T-helper 9 cell (primary cell): ENCODE measurements at regions not wholly inside any gene's neighbourhood (a gene's known extent, or its start where the extent isn't known, plus 50 kb on each side); places are given as distances from the start of the nearest gene placed in this dataset.

Experiments
- DNase-seq: peaks from one replicate; pipeline ENCODE4 v3.0.0-alpha.2; 2020

DNA sequence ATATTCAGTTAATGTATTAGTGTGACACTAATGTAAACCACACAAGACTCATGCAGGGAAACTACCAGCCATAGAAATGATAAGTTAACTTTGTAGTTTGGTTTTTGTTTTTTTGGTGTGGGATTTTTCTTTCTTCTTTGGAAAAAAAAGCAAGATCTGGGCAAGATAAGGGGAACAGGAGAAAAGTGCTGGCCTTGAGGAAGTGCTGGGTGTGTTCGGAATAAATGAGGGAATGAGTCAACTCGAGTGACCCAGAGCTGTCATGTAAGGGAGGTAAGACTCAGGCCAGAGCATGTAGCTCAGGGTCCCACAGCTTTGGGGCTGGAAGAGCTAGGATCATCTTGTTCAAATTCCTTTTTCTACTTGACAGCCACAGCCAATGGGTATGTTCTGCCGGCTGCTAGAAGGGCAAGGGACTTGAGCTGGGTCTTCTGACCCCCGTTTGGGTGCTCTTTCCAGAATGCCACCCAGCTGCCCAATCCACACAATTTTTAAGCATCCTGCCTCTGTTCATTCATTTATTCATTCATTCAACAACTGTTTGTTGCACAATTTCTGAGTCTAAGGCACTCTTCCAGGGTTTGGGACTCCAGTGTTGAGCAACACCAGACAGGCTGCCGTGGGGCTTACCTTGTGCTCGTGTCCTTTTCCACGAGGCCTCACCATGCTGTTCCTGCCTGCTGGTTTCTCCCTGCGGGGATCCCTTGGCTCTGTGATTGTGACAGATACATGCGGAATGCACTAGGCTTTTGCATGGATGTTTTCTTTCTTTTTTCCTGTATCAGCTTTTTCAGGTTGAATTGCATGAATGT is 54.5 kb downstream of the CLDN34 start:
- no peak for DNase-seq

DNA sequence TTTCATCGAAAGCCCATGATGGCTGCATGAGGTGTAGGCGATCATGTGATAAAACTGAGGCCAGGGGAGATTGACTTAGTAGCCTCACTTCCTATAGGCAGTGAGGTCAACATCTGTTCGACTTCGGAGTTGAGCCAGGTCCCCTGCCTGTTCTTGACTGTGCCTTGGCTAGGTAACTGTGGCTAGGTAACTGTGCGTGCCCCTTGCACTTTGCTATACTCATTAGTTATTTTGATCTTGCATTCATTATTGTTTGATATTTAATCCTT is 55.0 kb downstream of the CLDN34 start:
- DNase-seq: no peak

DNA sequence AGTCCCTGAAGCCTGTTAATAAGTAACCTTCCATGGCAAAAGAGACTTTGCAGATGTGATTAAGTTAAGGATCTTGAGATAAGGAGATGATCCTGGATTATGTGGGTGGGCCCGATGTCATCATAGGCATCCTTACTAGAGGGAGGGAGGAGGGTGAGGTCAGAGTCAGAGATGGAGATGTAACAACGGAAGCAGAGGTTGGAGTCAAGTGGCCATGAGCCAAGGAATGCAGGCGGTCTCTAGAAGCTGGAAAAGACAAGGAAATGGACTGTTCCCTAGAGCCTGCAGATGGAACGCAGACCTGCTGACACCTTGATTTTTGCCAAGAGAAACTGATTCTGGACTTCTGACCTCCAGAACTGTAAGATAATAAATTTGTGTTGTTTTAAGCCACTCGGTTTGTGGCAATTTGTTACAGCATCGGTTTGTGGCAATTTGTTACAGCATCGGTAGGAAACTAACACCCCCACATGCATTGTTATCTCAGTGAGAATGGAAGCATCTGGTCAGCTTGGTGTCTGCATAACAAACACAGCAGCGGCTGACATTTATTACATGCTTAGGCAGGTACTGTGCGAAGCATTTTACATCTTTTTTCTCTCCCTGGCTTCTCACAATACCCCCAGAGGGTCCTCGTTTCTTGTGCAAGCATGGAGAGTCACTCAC is 55.6 kb downstream of the CLDN34 start:
- no peak for DNase-seq

DNA sequence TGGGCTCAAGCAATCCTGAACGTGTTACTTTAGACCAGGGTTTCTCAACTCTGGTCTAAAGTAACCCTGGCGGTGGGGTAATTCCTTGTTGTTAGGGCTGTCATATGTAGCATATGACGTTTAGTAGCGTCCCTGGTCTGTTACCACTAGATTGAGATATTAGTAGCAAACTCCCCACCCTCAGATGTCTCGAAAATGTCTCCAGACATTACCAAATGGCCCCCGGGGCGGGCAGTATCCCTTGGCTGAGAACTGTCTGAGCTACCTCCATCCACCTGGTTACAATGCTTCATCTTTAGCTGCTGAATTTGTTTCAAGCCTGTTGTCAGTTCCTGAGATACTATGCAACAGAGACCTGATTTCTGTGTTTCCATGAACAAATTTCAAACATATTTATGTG is 56.7 kb downstream of the CLDN34 start:
- DNase-seq: no peak

DNA sequence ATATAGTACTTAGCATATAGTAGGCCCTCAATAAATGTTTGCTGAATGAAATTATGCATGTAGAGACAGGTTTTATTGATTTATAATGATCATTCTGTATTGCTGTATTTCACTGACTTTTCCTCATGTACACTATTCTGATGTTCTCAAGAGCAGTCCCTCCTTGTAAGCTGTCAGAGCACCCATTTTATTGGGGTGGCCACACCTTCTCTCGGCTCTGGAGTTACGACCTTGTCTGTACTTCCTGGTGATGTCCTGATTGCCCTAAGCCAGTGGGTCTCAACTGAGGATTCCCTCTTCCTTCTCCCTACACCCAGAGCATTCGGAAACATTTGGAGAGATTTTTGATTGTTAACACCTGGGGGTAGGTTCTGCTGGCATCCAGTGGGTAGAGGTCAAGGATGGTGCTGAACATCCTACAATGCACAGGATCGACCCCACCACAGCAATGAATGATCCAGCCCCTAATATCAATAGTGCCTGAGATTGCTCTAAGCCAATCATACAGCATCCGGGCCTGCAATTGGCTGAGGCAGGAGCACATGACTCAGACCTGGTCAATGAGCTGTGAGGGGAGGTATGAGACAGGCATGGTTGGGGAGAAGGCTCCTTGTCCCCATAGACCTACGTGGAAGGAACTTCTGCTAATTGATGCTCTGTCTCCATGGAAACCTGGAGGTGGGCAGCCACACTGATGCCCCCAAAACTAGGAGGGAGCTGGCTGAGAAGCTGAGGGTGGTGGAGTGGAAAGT is 58.8 kb downstream of the CLDN34 start:
- DNase-seq: no peak

DNA sequence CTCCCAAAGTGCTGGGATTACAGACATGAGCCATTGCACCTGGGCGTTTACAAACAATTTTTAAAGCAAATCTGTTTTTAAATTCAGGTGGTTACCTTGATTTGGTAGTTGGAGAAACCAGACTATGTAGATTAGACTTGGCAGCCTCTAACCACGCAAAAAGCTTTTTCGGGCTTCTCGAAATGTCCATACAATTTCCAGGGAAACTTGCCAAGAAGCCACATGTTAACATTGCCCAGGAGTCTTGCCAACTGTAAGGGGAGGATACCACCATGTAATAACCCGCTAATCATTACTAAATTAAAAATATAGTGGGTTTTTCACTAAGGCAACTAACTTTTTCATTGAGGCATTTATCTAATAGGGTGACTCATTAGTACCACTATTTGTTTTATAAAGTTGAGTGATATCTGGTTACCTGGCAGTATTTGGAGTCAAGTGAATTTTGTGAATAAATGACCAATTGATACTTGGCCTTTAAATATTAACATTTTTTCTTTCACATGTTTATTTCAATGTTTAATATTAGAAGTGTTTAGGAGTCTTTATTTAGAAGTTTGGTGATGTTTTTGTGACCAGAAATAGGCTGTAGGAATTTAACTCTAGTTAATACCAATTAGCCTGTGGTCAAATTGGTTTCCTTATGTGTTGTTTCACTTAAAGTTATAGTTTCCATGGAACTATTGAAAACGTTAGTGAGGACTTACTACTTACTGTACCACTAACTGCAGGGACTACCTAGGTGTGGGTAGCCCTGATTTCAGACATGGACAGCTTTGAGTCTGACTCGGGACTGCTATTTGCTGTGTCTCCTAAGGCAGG is 61.3 kb downstream of the CLDN34 start:
- DNase-seq: no peak

DNA sequence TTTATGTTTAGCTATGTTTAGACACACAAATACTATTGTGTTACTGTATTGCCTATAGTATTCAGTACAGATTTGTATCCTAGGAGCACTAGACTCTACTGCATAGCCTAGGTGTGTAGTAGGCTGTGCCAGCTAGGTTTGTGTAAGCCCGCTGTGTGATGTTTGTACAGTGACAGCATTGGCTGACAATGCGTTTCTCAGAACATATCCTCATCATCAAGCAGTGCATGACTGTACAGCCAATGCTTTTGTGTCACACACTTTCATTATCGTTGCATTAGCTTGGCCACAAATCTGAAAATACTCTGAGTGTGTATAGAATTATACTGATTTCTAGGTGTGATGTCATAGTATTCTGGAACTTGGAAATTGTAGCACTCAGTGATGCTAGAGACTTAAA is 63.4 kb downstream of the CLDN34 start:
- no peak for DNase-seq

DNA sequence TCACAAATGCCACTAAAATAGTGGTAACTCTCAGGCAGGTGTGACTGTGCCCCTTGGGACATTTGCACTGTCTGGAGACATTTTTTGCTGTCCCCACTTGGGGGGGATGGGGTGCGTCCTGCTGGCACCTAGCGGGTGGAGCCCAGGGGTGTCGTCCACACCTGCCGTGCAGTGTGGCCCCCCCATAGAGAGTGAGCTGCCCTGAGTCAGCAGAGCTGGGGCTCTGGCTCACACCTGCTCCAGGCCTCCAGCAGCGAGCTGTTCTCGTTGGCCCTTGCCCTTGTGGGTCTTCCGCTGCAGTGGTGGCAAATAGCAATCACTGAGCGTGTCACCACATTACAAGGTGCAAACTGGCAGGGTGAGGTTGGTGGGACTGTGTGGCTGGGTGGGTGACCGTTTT is 64.6 kb downstream of the CLDN34 start:
- no peak for DNase-seq

DNA sequence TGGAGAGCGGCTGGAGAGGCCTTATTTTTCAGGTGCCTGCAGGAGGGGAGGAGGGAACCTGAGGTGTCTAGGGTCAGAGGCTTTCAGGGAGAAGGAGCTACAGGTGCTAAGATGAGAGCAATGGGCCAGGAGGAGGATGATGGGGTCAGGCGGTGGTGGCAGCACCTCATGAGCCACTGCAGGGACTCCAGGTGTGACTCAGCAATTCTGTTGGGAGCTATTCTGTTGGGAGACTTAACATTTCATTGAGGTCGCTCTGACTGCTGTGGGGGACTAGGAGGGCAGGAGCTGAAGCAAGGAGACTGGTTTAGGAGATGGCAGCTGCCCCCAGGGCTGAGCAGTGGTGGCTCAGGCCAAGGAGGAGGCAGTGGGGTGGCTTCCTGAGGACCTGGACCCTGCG is 65.0 kb downstream of the CLDN34 start:
- DNase-seq: no peak

DNA sequence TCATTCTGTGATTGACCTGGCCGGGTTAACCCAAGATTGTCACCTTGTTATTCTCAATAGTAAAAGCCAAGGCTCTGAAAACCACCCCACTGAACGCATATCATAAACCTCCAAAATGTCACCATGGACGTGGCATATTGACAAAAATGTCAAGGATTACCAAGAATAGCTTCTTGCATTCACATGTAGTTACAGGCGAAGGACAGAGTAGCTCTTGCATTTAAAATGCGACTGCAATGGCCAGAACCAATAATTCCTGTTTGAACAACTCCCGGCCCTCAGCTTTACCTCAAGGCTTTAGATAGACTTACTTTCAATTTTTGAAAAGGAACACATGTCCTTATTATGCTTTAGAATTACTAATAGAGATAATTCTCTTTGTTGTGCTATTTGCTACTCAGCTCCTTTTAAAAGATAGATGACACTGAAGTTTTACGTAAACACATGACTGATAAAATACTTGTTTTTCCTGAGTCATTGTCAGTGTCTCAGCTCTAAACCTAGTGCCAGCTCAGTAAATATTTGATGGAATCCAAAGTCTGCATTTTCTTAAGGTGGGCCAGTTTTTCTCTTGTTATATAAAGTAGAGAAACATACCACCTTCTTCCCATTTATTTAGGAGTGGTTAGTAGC is 66.3 kb downstream of the CLDN34 start:
- no peak for DNase-seq

DNA sequence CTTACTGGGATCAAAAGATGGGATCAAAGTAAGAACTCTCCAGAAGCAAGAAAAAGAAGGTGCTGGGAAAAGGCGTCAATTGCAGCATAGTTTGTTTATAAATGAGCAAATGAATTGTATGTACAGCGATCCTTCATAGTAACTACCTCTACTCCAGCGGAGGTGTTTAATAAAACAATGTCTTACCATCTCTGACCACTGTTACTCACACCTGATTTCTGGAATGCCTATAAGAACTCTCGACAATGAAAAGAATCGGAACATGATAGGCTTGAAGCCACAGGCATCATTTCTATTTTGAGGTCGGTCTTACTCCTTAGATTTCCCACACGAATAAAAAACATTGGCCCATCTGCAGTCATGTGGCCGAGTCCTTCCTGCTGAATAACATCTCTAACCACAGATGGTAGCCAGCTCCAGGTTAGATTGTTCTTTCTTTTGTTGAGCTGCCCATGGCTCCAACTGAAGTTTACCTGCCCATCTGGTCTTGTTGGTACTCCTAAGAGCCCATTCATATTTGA is 67.6 kb downstream of the CLDN34 start:
- DNase-seq: no peak

DNA sequence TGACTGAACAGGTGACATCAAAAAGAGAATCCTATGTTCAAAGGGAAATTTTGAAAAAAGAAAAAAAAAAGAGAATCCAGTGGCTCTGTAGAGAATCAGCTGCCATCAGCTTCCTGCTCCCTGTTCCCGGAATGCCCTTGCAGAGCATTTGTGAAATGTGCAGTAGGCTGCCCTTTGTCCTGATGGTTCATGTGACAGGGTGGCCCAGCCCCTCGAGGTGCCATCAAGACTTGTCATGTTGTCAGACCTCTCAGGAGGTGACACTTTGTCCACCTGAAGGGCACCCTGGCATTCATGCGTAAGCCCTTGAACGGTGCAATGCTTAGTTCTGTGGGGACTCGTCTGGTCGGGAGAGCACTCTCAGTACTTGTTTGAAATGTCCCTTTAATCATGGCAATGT is 71.4 kb downstream of the CLDN34 start:
- no peak for DNase-seq

DNA sequence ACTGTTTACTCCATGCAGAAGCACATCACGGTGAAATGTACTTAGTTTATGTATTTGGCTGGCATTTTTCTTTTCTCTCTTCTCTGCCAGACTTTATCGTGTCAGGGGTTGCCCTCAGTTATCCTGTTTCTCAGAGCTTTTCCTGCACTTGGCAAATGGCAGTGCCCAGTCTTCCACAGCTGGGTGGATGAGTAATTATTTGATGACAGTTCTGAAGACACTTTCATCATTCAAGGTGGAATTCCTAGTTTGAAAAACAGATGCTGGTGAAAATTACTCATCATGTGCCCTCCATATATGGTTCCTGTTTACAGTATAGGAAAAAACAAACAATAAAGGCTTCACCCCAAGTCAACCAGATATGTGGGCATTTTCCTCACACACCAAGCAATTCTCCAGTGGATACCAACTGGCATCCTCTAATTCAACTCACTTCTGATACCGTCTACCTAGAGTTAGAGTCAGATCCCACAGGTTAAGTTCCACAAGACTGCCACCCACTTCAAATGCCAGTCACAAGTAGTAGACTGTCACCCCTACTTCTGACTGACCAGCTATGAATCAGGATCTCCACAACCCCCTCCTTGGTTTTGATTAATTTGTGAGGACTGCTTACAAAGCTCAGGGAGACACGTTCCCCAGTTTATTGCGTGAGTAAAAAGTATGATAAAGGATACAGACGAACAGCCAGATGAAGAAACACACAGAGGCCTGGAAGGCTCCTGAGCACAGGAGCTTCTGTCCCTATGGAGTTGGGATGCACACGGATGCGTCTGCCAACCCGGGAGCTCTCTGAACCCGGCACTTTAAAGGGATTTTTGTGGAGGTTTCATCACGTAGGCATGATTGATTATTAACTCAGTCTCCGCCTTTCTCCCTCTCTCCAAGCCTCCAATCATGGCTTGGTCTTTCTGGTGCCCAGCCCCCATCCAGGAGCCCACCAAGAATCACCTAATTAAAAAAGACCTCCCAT is 72.9 kb downstream of the CLDN34 start:
- no peak for DNase-seq

DNA sequence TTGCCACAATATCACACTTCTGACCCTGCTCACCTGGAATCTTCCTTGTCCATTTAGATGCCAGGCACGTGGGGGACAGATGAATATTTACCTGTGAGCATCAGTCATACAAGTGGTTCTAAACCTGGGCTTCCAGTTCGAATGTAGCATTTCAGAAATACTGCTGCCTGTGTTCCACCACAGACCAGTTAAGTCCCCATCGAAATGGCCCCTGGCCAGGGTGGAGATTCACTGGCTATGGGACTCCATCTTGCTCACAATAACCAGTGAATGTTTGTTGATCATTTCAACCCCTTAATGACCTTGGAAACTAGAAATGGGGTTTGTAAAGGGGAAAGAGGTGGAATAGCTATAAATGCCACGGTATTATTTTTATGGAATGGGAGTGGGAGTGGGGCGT is 73.8 kb downstream of the CLDN34 start:
- DNase-seq: no peak

DNA sequence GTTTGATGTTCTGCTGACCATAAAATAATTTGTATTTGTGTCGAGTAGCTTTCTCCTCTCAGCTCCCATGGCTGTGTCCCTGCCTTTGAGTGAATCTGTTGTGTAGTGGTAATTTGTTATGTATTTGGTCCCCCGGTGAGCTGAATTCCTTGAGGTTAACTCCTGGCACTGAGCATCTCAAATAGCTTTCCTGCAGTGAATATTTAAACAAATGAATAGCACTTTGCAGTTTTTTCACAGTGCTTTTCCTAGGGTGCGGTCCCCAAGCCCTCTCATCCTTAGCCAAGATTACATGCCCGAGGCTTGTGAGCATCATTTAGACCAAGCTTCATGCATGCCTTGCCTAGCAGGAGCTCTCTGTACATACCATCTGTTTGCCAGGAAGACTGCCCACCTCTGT is 74.2 kb downstream of the CLDN34 start:
- DNase-seq: no peak

DNA sequence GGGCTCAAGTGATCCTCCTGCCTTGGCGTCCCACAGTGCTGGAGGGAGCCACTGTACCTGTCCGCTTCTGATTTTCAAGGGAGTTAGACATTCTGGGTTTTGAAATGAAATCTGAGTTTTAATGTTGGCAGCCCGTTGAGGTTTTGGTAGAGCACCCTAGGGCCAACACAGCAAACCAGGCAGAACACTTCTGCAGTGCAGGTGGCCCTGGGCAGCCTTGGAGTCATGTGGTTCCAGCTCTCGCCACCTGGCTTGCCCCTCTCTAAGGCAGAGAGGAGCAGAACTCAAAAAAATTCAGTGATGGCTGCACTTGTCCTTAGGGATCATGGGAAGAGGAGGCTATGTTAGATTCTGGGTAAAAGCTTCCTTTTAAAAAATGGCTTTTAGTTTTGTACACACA is 74.9 kb downstream of the CLDN34 start:
- no peak for DNase-seq

DNA sequence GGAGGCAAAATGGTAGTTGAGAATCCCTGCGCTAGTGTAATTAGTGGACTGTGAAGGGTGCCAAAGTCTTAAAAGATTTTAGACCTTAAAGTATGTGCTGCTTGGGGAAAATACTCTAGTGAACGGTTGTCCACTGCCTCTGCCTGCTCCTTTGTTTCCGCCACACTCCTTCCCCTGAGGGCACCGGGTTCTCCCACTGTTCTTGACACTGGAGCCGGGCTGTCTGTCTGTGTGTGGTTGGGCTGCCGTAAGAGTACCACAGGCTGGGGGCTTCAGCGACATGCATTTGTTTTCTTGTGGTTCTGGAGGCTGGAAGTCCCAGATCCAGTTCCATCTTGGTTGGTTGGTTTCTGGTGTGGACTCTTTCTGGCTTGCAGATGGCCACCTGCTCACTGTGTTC is 76.2 kb downstream of the CLDN34 start:
- DNase-seq: no peak

DNA sequence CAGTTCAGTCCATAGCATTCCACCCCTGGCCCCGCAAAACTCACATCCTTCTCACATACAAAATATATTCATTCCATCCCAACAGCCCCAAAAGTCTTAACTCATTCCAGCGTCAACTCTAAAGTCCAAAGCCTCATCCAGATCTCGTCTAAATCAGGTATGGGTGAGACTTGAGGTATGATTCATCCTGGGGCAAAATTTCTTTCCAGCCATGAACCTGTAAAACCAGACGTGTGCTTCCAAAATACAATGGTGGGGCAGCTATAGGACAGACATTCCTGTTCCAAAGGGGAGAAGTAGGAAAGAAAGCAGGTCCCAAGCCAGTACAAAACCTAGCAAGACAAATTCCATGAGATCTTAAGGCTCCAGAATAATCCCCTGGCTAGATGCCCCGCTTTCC is 76.9 kb downstream of the CLDN34 start:
- no peak for DNase-seq

DNA sequence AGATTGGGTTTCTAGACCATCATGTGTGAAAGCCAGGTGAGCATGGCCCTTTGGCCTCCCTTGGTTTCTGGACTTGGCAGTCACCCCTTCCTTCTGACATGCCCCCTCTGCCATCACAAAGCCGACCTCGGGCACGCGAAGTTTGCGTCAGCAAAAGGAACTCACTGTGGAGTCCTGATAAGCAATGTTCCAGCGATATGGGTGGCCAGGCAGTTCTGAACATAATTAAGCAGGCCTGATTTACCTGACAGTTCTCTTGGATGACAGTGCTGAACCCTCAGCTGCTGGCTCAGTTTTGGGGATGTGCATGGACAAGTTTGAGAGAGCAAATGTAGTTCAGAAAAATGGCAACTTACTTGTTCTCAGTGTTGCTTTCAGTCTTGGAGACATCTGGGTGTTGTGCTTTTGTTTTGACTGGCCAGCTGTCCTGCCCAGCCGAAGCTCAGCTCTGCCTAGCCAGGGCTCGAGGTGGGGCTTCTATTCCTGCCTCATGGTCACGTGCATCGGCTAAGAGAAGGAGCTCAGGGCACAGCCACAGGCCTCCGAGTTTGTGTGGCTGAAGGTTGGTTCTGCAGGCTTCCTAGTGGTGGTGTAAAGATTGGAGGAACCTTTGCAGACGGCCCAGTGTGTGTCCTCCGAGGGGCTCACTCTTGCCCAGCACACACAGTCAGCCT is 78.3 kb downstream of the CLDN34 start:
- no peak for DNase-seq

DNA sequence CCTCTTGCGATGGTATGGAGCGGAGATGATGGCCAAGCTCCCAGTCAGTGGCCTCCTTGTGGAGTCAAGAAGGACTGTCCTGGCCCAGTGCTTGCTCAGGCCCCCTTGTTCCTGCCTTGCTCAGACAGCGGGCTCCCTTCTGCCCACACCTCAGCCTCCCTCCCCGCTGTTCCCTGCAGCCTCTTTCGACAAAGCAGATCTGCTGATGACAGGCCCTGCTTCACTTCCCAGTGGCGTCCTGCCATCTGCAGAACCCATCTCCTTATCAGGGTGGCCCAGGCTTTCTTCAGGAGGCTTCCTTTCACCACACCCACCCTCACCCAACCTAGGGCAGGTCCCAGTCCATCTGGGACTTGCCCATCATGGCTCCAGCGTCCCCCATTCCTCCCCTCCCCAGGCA is 80.0 kb downstream of the CLDN34 start:
- no peak for DNase-seq

DNA sequence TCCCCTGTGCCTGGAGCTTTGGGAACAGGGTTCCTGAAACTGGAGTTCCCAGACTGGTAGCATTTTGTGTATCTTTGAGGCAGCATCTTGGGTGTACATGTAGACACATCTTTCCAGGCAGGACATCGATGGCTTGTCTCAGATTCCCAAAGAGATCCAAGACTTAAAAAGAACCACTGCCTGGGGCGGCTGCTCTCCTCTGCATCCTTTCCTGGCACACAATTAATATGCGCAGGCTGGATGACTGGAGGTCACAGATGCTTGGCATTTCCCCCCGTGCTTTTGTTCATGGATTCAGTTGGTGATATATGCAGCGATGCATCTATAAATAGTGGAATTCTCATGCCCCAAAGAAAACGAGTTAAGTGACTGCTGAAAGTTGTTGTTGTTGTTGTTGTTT is 80.5 kb downstream of the CLDN34 start:
- no peak for DNase-seq
